Gastrocnemius medialis (tissue), 4 donors: ENCODE measurements at regions not wholly inside any gene's neighbourhood (a gene's known extent, or its start where the extent isn't known, plus 50 kb on each side); places are given as distances from the start of the nearest gene placed in this dataset.

Experiments
- CTCF ChIP-seq, 5 experiments: fragments of 450-650 bp in 3 of 5; fragments of 200-600 bp in 2 of 5; sonication (generic) in 2 of 5; IDR thresholded peaks in 4 of 5; conservative IDR thresholded peaks in 1 of 5; 1 replicate in 4 of 5; 2 replicates in 1 of 5; pipeline ENCODE4 v1.5.1; 2016 to 2019; ENCODE audit warnings: antibody characterized with exemption in 5 of 5, mild to moderate bottlenecking in 3 of 5, moderate library complexity in 3 of 5
- POLR2A ChIP-seq, 2 donors: fragments of 450-650 bp; IDR thresholded peaks; one replicate each; pipeline ENCODE4 v1.6.1; 2017; ENCODE audit warnings: antibody characterized with exemption in 2 of 2, mild to moderate bottlenecking in 2 of 2, moderate library complexity in 2 of 2

- TF ChIP-seq POLR2A (IDR thresholded peaks at IDR 0.05) (no peak), CTCF (IDR thresholded peaks at IDR 0.05 in 4 of 5, conservative IDR thresholded peaks at IDR 0.05 in 1 of 5) (no peak)
Measured at GRCh38 chr17:13398091-13398490, 203.6 kb downstream of the HS3ST3A1 start.
